ENCODE measurements at regions not wholly inside any gene's neighbourhood (a gene's known extent, or its start where the extent isn't known, plus 50 kb on each side); places are given as distances from the start of the nearest gene placed in this dataset.
"Not testable (repeated sequence)": the region's sequence is repeated elsewhere in the genome, so short reads cannot be mapped to it uniquely, and the experiment has no call there.

DNA sequence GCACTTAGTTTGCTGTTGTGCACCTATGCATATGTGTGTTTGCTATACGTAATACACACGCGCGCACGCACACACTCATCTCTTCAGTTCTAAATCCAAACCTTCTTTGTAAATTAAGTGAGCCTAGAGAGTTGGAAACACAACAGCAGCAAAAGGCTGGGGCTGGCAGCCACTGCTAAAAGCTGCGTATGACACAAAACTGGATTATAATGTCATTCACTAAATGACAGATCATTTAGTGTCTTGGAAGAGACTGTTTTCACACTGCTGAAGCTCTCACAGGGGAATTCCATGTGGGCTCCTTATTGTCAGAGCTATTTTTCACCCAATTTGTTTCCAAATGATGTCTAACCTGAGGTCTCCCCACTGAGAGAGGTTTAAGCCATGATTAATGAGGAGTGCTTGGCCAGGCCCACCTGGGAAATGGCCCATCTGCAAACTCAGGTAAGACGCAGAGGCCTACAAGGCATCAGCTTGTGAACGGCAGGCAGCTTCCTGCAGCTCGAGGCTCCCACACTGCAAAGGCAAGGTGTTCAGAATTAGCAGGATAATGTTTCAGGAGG lies 94.2 kb downstream of the OLIG3 start:
- no peak overlapping the region for H3K27ac ChIP-seq (ENCODE audit: low read length)

DNA sequence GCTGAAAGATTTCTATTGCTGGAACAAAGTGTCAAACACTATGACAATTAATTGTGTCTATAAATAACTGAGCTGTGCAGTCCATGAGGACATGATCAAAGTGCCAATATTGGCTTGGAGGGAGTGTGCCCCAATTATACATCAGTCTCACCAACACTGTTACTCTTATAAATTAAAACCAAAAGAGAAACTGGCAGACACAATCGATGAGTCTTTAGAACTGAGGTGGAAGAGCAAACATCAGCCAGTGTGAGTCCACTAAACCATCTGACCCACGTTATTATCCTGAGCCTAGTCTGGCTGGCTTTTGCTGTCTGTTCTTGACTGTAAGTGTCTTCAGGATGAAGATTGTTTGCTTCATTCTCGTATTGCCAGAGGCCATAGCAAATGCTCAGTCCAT lies 98.9 kb downstream of the OLIG3 start:
- H3K27me3 ChIP-seq (ENCODE audit: control insufficient read depth in 1 of 2, insufficient read depth in 2 of 2, low read length in 2 of 2): no peaks in the 10 kb centered on the region

More for the DNA sequence above, 94.2 kb downstream of the OLIG3 start:
- H3K4me3 ChIP-seq (ENCODE audit: low read length in 2 of 2): no peak overlapping the region
- no peaks in the 10 kb centered on the region for H3K27me3 ChIP-seq (ENCODE audit: control insufficient read depth in 1 of 2, insufficient read depth in 2 of 2, low read length in 2 of 2)
- no peak overlapping the region for H3K9ac ChIP-seq (ENCODE audit: low read length in 2 of 2)
- no peaks in the 10 kb centered on the region for H3K4me1 ChIP-seq (ENCODE audit: control insufficient read depth, insufficient read depth, low read length)
- H3K36me3 ChIP-seq (ENCODE audit: control insufficient read depth in 2 of 2, insufficient read depth in 2 of 2, low read length in 2 of 2): no peaks in the 10 kb centered on the region
- H3K9me3 ChIP-seq (ENCODE audit: control insufficient read depth in 2 of 2, low read length in 2 of 2): no peaks in the 10 kb centered on the region

DNA sequence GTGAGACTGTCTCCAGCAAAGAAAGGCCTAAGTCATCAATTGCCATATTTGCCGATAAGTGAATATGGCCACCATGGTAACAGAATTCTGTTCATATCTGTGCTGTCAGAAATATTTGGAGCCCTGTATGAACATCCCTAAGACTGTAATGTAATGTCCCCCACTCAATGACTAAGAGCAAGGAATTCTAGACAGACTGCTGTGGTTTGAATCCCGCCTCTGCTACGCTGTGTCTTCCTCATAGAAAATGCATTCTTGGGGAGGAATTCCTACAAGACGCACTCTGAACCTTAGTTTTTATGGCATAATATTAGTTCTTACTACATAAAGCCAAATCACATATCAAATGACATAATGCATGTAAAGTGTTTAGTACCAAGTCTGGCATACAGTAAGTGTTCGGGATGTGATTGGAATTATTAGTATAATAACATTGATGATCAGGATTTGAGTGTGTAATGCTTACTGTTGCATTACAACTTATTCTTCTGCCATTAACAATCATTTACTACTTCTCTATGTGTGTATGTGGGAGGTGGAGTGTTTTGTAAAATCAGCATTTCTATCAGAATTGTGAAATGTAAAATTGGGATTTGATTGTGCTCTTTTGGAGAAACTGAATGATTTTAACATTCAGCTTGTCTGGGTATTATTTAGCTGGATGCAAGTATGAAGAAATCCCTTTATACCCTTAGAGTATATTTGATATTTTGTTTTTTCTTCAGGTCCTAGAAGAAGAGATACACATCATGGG lies 103.0 kb downstream of the OLIG3 start:
- Histone ChIP-seq H3K4me3 (ENCODE audit: low read length in 2 of 2) (no peak overlapping the region), H3K27ac (ENCODE audit: low read length) (no peak overlapping the region), H3K4me1 (ENCODE audit: control insufficient read depth, insufficient read depth, low read length) (no peaks in the 10 kb centered on the region), H3K9me3 (ENCODE audit: control insufficient read depth in 2 of 2, low read length in 2 of 2) (no peaks in the 10 kb centered on the region), H3K36me3 (ENCODE audit: control insufficient read depth in 2 of 2, insufficient read depth in 2 of 2, low read length in 2 of 2) (no peaks in the 10 kb centered on the region), H3K27me3 (ENCODE audit: control insufficient read depth in 1 of 2, insufficient read depth in 2 of 2, low read length in 2 of 2) (no peaks in the 10 kb centered on the region), H3K9ac (ENCODE audit: low read length in 2 of 2) (no peak overlapping the region)

More for the DNA sequence above, 98.9 kb downstream of the OLIG3 start:
- no peaks in the 10 kb centered on the region for H3K4me1 ChIP-seq (ENCODE audit: control insufficient read depth, insufficient read depth, low read length)
- H3K9me3 ChIP-seq (ENCODE audit: control insufficient read depth in 2 of 2, low read length in 2 of 2): no peaks in the 10 kb centered on the region
- no peaks in the 10 kb centered on the region for H3K36me3 ChIP-seq (ENCODE audit: control insufficient read depth in 2 of 2, insufficient read depth in 2 of 2, low read length in 2 of 2)
- H3K4me3 ChIP-seq (ENCODE audit: low read length in 2 of 2): no peak overlapping the region
- H3K27ac ChIP-seq (ENCODE audit: low read length): no peak overlapping the region
- H3K9ac ChIP-seq (ENCODE audit: low read length in 2 of 2): no peak overlapping the region

DNA sequence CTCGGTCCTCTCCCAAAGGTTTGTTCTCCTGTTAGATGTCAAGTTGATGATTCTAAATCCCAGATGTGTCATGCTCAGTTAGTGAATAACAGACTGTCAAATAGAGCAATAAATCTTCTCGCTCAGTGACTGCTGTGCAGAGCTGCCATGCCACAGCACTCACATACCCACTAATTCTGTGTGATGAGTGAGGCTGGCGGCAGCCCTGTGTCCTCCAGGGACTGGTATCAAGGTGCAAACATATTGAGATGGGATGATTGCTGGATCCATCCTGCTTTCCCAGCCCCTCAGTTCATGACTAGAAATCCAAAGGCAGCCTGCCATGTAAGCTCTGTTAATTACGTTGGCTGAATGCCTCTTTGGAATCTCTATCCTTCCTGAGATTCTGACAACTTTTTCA lies 103.9 kb downstream of the OLIG3 start:
- Histone ChIP-seq H3K27ac (ENCODE audit: low read length) (no peak overlapping the region), H3K9ac (ENCODE audit: low read length in 2 of 2) (no peak overlapping the region), H3K9me3 (ENCODE audit: control insufficient read depth in 2 of 2, low read length in 2 of 2) (no peaks in the 10 kb centered on the region), H3K4me3 (ENCODE audit: low read length in 2 of 2) (no peak overlapping the region), H3K36me3 (ENCODE audit: control insufficient read depth in 2 of 2, insufficient read depth in 2 of 2, low read length in 2 of 2) (no peaks in the 10 kb centered on the region), H3K4me1 (ENCODE audit: control insufficient read depth, insufficient read depth, low read length) (no peaks in the 10 kb centered on the region), H3K27me3 (ENCODE audit: control insufficient read depth in 1 of 2, insufficient read depth in 2 of 2, low read length in 2 of 2) (no peaks in the 10 kb centered on the region)

DNA sequence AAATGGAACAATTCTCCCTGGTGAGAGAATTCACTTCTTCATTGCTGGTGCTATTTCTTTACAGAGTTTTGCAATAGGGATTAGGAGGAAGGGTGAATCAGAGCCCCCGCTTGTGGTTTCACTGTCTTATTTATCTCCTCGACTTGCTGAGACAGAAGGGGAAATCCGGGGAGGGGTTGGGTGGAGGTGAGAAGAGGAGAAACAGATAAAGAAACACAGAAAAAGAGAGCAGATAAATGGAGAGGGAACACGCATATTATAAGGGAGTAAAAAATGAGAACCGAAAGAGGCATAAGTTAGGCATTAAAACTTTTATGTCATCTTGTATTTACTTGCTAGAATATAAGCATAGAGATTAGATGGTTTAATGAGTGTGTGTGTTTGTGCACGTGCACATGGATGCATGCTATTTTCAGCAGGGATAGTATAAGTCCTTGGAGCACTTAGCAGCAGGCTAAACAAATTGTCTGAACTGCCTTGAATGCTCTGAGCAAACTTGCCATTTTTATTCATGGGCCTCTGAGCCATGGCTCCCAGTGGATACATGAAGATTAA lies 105.0 kb downstream of the OLIG3 start:
- Histone ChIP-seq H3K9me3 (ENCODE audit: control insufficient read depth in 2 of 2, low read length in 2 of 2) (no peaks in the 10 kb centered on the region), H3K27me3 (ENCODE audit: control insufficient read depth in 1 of 2, insufficient read depth in 2 of 2, low read length in 2 of 2) (no peaks in the 10 kb centered on the region), H3K4me1 (ENCODE audit: control insufficient read depth, insufficient read depth, low read length) (no peaks in the 10 kb centered on the region), H3K4me3 (ENCODE audit: low read length in 2 of 2) (no peak overlapping the region), H3K36me3 (ENCODE audit: control insufficient read depth in 2 of 2, insufficient read depth in 2 of 2, low read length in 2 of 2) (no peaks in the 10 kb centered on the region), H3K27ac (ENCODE audit: low read length) (no peak overlapping the region), H3K9ac (ENCODE audit: low read length in 2 of 2) (no peak overlapping the region)

DNA sequence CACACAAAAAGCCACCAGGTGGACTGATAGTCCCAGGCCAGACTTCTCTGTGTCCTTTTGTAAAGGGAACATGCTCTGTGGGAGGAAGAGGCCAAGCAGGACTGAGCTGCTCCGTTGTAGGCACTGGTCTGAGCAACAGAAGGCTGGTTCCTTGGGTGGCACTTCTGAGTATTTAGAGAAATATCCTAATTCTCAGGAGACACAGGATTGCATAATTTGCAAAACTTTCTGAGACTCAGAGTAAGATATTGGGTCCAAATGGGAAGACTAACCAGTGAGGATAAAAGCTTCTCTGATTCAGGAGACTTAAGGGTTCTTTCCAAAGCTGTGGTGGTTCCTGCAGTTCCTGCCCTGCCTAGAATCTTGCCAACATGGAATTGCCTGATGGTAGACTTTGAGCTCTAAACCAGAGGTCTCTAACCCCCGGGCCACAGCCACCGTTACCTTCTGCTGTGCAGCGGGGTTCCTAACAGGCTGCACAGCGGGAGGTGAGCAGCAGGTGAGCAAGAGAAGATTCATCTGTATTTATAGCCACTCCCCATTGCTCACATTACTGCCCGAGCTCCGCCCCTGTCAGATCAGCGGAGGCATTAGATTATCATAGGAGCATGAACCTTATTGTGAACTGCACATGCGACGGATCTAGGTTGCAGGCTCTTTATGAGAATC lies 107.0 kb downstream of the OLIG3 start:
- Histone ChIP-seq H3K9me3 (ENCODE audit: control insufficient read depth in 2 of 2, low read length in 2 of 2) (no peaks in the 10 kb centered on the region), H3K36me3 (ENCODE audit: control insufficient read depth in 2 of 2, insufficient read depth in 2 of 2, low read length in 2 of 2) (no peaks in the 10 kb centered on the region), H3K9ac (ENCODE audit: low read length in 2 of 2) (no peak overlapping the region), H3K4me1 (ENCODE audit: control insufficient read depth, insufficient read depth, low read length) (no peaks in the 10 kb centered on the region), H3K4me3 (ENCODE audit: low read length in 2 of 2) (no peak overlapping the region), H3K27ac (ENCODE audit: low read length) (no peak overlapping the region), H3K27me3 (ENCODE audit: control insufficient read depth in 1 of 2, insufficient read depth in 2 of 2, low read length in 2 of 2) (no peaks in the 10 kb centered on the region)

DNA sequence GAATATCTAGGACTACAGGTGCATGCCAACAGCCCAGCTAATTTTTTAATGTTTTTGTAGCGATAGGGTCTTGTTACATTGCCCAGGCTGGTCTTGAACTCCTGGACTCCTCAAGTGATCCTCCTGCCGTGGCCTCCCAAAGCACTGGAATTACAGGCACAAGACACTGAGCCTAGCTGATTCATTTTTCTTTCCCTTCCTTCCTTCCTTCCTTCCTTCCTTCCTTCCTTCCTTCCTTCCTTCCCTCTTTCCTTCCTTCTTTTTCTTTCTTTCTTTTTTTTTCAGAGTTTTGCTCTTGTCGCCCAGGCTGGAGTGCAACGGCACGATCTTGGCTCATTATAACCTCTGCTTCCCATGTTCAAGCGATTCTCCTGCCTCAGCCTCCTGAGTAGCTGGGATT lies 110.9 kb downstream of the OLIG3 start:
- H3K36me3 ChIP-seq (ENCODE audit: control insufficient read depth in 2 of 2, insufficient read depth in 2 of 2, low read length in 2 of 2); H3K9me3 ChIP-seq (ENCODE audit: control insufficient read depth in 2 of 2, low read length in 2 of 2); H3K4me3 ChIP-seq (ENCODE audit: low read length in 2 of 2); H3K9ac ChIP-seq (ENCODE audit: low read length in 2 of 2); H3K4me1 ChIP-seq (ENCODE audit: control insufficient read depth, insufficient read depth, low read length); H3K27me3 ChIP-seq (ENCODE audit: control insufficient read depth in 1 of 2, insufficient read depth in 2 of 2, low read length in 2 of 2); H3K27ac ChIP-seq (ENCODE audit: low read length): not testable (repeated sequence)

DNA sequence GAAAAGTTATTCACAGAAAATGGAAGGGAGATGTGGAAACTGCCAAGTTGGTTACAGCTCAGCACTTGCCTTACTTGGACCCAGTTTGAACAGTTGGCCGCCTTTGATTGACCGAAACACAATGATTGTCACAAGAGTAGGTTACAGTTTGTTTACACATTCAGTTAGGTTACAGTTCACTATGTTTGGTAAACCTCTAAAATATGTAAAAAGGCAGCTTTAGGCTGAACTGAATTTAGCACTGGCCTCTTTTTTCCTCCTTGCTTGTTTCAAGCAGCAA lies 116.2 kb downstream of the OLIG3 start:
- no peak overlapping the region for H3K27ac ChIP-seq (ENCODE audit: low read length)
- H3K9me3 ChIP-seq (ENCODE audit: control insufficient read depth in 2 of 2, low read length in 2 of 2): no peaks in the 10 kb centered on the region
- H3K9ac ChIP-seq (ENCODE audit: low read length in 2 of 2): no peak overlapping the region
- H3K4me1 ChIP-seq (ENCODE audit: control insufficient read depth, insufficient read depth, low read length): no peaks in the 10 kb centered on the region
- H3K27me3 ChIP-seq (ENCODE audit: control insufficient read depth in 1 of 2, insufficient read depth in 2 of 2, low read length in 2 of 2): no peaks in the 10 kb centered on the region
- H3K4me3 ChIP-seq (ENCODE audit: low read length in 2 of 2): no peak overlapping the region
- H3K36me3 ChIP-seq (ENCODE audit: control insufficient read depth in 2 of 2, insufficient read depth in 2 of 2, low read length in 2 of 2): no peaks in the 10 kb centered on the region

DNA sequence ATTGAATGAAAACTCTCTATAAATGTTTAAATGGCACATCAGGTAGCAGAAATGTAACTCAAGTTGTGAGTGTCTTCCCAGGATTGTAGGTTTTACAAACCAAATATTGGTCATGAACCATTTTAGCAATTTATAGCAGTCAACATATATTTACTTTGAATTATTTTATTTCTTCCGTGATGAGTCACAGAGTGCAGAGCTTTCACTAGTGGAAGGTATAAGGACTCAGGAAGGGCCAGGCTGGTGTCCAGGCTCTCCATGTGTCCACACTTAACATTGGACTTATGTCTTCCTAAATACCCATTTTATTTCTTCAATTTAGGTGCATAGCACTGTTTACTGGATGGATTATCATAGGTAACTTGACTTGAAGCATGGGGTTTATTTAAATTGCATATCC lies 120.9 kb downstream of the OLIG3 start:
- no peaks in the 10 kb centered on the region for H3K9me3 ChIP-seq (ENCODE audit: control insufficient read depth in 2 of 2, low read length in 2 of 2)
- H3K9ac ChIP-seq (ENCODE audit: low read length in 2 of 2): no peak overlapping the region
- no peaks in the 10 kb centered on the region for H3K4me1 ChIP-seq (ENCODE audit: control insufficient read depth, insufficient read depth, low read length)
- no peak overlapping the region for H3K4me3 ChIP-seq (ENCODE audit: low read length in 2 of 2)
- no peak overlapping the region for H3K27ac ChIP-seq (ENCODE audit: low read length)
- H3K27me3 ChIP-seq (ENCODE audit: control insufficient read depth in 1 of 2, insufficient read depth in 2 of 2, low read length in 2 of 2): no peaks in the 10 kb centered on the region
- no peaks in the 10 kb centered on the region for H3K36me3 ChIP-seq (ENCODE audit: control insufficient read depth in 2 of 2, insufficient read depth in 2 of 2, low read length in 2 of 2)

DNA sequence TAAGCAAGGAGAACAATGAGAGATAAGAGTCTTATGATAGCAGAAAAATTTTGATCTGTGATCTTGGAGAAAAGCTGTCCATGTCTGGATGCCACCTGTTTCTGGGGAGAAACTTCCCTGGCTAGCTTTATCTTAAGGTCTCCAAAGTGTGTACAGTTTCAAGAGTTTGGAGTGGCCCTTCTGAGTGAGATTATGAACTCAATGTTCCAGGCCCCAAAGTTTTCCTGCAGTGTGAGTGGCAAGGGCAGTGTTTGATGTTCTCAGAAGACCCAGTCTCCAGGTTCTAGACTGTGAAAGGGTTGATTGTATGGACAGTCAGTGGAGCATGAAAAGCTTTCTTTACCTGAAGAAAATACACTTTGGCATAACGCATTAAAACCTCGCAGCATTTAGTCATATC lies 121.7 kb downstream of the OLIG3 start:
- no peak overlapping the region for H3K4me3 ChIP-seq (ENCODE audit: low read length in 2 of 2)
- H3K9ac ChIP-seq (ENCODE audit: low read length in 2 of 2): no peak overlapping the region
- H3K36me3 ChIP-seq (ENCODE audit: control insufficient read depth in 2 of 2, insufficient read depth in 2 of 2, low read length in 2 of 2): no peaks in the 10 kb centered on the region
- no peaks in the 10 kb centered on the region for H3K9me3 ChIP-seq (ENCODE audit: control insufficient read depth in 2 of 2, low read length in 2 of 2)
- H3K4me1 ChIP-seq (ENCODE audit: control insufficient read depth, insufficient read depth, low read length): no peaks in the 10 kb centered on the region
- no peaks in the 10 kb centered on the region for H3K27me3 ChIP-seq (ENCODE audit: control insufficient read depth in 1 of 2, insufficient read depth in 2 of 2, low read length in 2 of 2)
- no peak overlapping the region for H3K27ac ChIP-seq (ENCODE audit: low read length)

DNA sequence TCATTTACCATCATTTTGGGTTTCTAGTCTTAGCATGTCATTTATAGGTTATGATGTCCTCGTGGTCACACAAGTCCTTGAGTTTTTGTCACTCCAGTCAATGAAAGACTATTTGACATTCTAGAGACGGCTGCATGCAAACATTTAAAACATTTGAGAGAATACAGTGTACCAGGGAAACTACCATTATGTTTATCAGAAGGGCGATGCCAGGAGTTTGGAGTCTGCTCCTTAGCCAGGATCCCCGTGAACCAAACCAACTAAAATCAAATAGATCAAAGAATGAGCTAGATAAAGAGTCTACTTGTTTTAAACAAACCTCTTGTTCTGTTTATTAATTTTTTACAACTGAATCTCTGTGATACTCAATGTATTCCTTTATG lies 122.6 kb downstream of the OLIG3 start:
- Histone ChIP-seq H3K9me3 (ENCODE audit: control insufficient read depth in 2 of 2, low read length in 2 of 2) (no peaks in the 10 kb centered on the region), H3K4me1 (ENCODE audit: control insufficient read depth, insufficient read depth, low read length) (no peaks in the 10 kb centered on the region), H3K4me3 (ENCODE audit: low read length in 2 of 2) (no peak overlapping the region), H3K27ac (ENCODE audit: low read length) (no peak overlapping the region), H3K36me3 (ENCODE audit: control insufficient read depth in 2 of 2, insufficient read depth in 2 of 2, low read length in 2 of 2) (no peaks in the 10 kb centered on the region), H3K9ac (ENCODE audit: low read length in 2 of 2) (no peak overlapping the region), H3K27me3 (ENCODE audit: control insufficient read depth in 1 of 2, insufficient read depth in 2 of 2, low read length in 2 of 2) (no peaks in the 10 kb centered on the region)
